HEK293 (cell line): ENCODE measurements at regions not wholly inside any gene's neighbourhood (a gene's known extent, or its start where the extent isn't known, plus 50 kb on each side); places are given as distances from the start of the nearest gene placed in this dataset.
"Not testable (repeated sequence)": the region's sequence is repeated elsewhere in the genome, so short reads cannot be mapped to it uniquely, and the experiment has no call there.

Experiments used
- CTCF ChIA-PET: fragments of 350-600 bp; formaldehyde crosslinking; extraction: SDS; loops from one replicate; lab custom pipeline; 2021; ENCODE audit warnings: antibody characterized with exemption; lab: Yijun Ruan, JAX
- POLR2A ChIA-PET: fragments of 300-600 bp; formaldehyde crosslinking; extraction: SDS; loops from one replicate; lab custom pipeline; 2020; ENCODE audit warnings: antibody characterized with exemption, inconsistent platforms; lab: Yijun Ruan, JAX
- H3K27ac ChIP-seq: fragments of 200-500 bp; sonication (Bioruptor generic); 2 replicates; pipeline ENCODE4 v1.5.1; 2014; ENCODE audit warnings: low read depth, low read length, control low read depth, inconsistent platforms; ENCODE audit errors: extremely low read depth
- H3K36me3 ChIP-seq, 2 experiments: fragments of 200-500 bp in 1 of 2; sonication (Bioruptor generic) in 1 of 2; 1 replicate in 1 of 2; 2 replicates in 1 of 2; pipeline ENCODE4 v1.5.1; 2014 to 2017; ENCODE audit warnings: inconsistent platforms in 2 of 2, low read length in 2 of 2; ENCODE audit not compliant: control insufficient read depth in 2 of 2, insufficient read depth in 1 of 2
- H3K4me1 ChIP-seq: fragments of 200-500 bp; sonication (Bioruptor generic); 2 replicates; pipeline ENCODE4 v1.5.1; 2014; ENCODE audit warnings: mild to moderate bottlenecking, low read length, inconsistent platforms; ENCODE audit not compliant: control insufficient read depth, insufficient read depth
- H3K4me3 ChIP-seq: 2 replicates; pipeline ENCODE4 v1.5.1; 2011; ENCODE audit warnings: low read depth, mild to moderate bottlenecking, control low read depth, low read length, moderate library complexity
- H3K9me3 ChIP-seq: fragments of 200-500 bp; sonication (Bioruptor generic); 2 replicates; pipeline ENCODE4 v1.5.1; 2014; ENCODE audit warnings: low read depth, low read length, inconsistent platforms; ENCODE audit not compliant: control insufficient read depth, insufficient read depth
- GLI2 ChIP-seq: fragments of 450-650 bp; formaldehyde crosslinking; IDR thresholded peaks from 2 replicates; pipeline ENCODE4; 2017; ENCODE audit warnings: missing biosample characterization, missing genetic modification characterization, low read depth, borderline replicate concordance
- KLF10 ChIP-seq: fragments of 450-650 bp; IDR thresholded peaks from 2 replicates; pipeline ENCODE4 v1.5.1; 2018; ENCODE audit warnings: missing biosample characterization, mild to moderate bottlenecking, missing genetic modification characterization
- KLF16 ChIP-seq: fragments of 450-650 bp; formaldehyde crosslinking; IDR thresholded peaks from 2 replicates; pipeline ENCODE4 v1.5.1; 2017; ENCODE audit warnings: missing biosample characterization, missing genetic modification characterization
- SALL2 ChIP-seq: fragments of 450-650 bp; formaldehyde crosslinking; IDR thresholded peaks from 2 replicates; pipeline ENCODE4 v1.5.0; 2017; ENCODE audit warnings: missing biosample characterization, mild to moderate bottlenecking, missing genetic modification characterization, borderline replicate concordance
- SP7 ChIP-seq: fragments of 450-650 bp; formaldehyde crosslinking; IDR thresholded peaks from 2 replicates; pipeline ENCODE4 v1.5.1; 2016; ENCODE audit warnings: missing biosample characterization, missing genetic modification characterization
- ZNF114 ChIP-seq: fragments of 450-650 bp; formaldehyde crosslinking; IDR thresholded peaks from 2 replicates; pipeline ENCODE4 v1.5.0; 2017; ENCODE audit warnings: missing biosample characterization, missing genetic modification characterization
- ZNF138 ChIP-seq: fragments of 450-650 bp; formaldehyde crosslinking; IDR thresholded peaks from 2 replicates; pipeline ENCODE4 v1.5.1; 2016; ENCODE audit warnings: missing biosample characterization, missing genetic modification characterization, borderline replicate concordance
- ZNF416 ChIP-seq: fragments of 450-650 bp; formaldehyde crosslinking; IDR thresholded peaks from 2 replicates; pipeline ENCODE4 v1.5.1; 2016; ENCODE audit warnings: missing biosample characterization, missing genetic modification characterization
- ZNF48 ChIP-seq: fragments of 450-650 bp; formaldehyde crosslinking; IDR thresholded peaks from 2 replicates; pipeline ENCODE4 v1.5.1; 2016; ENCODE audit warnings: missing biosample characterization, missing genetic modification characterization
- ZNF514 ChIP-seq: fragments of 450-650 bp; formaldehyde crosslinking; IDR thresholded peaks from 2 replicates; pipeline ENCODE4 v1.5.1; 2016; ENCODE audit warnings: missing biosample characterization, missing genetic modification characterization
- ZNF521 ChIP-seq: fragments of 450-650 bp; formaldehyde crosslinking; IDR thresholded peaks from 2 replicates; pipeline ENCODE4 v1.5.1; 2017; ENCODE audit warnings: missing biosample characterization, mild to moderate bottlenecking, missing genetic modification characterization
- ZNF530 ChIP-seq: fragments of 450-650 bp; formaldehyde crosslinking; IDR thresholded peaks from 2 replicates; pipeline ENCODE4 v1.5.1; 2016; ENCODE audit warnings: low read depth, missing biosample characterization, missing genetic modification characterization
- ZNF549 ChIP-seq: fragments of 450-650 bp; IDR thresholded peaks from 2 replicates; pipeline ENCODE4 v1.5.1; 2018; ENCODE audit warnings: missing biosample characterization, missing genetic modification characterization, mild to moderate bottlenecking, inconsistent platforms, moderate library complexity
- ZNF585B ChIP-seq: fragments of 450-650 bp; formaldehyde crosslinking; IDR thresholded peaks from 2 replicates; pipeline ENCODE4 v1.5.1; 2016; ENCODE audit warnings: missing biosample characterization, missing genetic modification characterization
- TF ChIP-seq, protein P1 (sequence below): fragments of 450-650 bp; formaldehyde crosslinking; IDR thresholded peaks from 2 replicates; pipeline ENCODE4 v1.5.1; 2016; ENCODE audit warnings: missing biosample characterization, missing genetic modification characterization
- TF ChIP-seq, protein P2 (sequence below): fragments of 450-650 bp; formaldehyde crosslinking; conservative IDR thresholded peaks from 2 replicates; pipeline ENCODE4 v1.5.1; 2016; ENCODE audit warnings: low read depth, missing biosample characterization, missing genetic modification characterization
- TF ChIP-seq, protein P3 (sequence below): fragments of 450-650 bp; formaldehyde crosslinking; IDR thresholded peaks from 2 replicates; pipeline ENCODE4 v1.5.1; 2016; ENCODE audit warnings: missing biosample characterization, missing genetic modification characterization

DNA sequence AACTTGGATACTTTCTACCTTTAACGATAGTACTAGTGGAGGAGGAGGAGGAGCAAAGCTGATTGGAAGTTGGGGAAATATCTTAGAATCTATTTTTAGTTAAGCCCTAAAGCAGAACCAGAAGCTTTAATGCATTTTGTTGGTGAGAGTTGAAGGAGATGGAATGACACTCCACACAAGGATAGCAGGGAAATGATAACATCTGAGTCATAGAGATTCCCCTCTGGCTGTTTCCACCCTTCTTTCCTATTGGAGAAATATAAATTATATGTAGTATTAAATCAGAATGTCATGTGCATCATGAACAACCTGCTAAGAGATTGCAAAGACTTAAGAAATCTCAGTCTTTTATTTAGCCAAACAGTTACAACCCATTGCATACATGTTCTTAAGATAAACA lies 1357.7 kb downstream of the NCAM2 start:
- H3K4me1 ChIP-seq: no peaks in the 10 kb centered on the region
- no peaks in the 10 kb centered on the region; the same call in 1 of the 2 replicates for H3K9me3 ChIP-seq
- H3K4me3 ChIP-seq: no peak overlapping the region
- ChIA-PET CTCF (no interaction called here), POLR2A (no interaction called here)
- no peaks in the 10 kb centered on the region for H3K36me3 ChIP-seq
- H3K27ac ChIP-seq: no peak overlapping the region
- TF ChIP-seq GLI2 (tag by site-specific recombination): no peak
- TF ChIP-seq ZNF530 (tag by site-specific recombination): no peak
- no peak for TF ChIP-seq ZNF114 (tag by site-specific recombination)
- TF ChIP-seq SALL2 (tag by site-specific recombination): no peak
- TF ChIP-seq, all 188 proteins: peak for 0

DNA sequence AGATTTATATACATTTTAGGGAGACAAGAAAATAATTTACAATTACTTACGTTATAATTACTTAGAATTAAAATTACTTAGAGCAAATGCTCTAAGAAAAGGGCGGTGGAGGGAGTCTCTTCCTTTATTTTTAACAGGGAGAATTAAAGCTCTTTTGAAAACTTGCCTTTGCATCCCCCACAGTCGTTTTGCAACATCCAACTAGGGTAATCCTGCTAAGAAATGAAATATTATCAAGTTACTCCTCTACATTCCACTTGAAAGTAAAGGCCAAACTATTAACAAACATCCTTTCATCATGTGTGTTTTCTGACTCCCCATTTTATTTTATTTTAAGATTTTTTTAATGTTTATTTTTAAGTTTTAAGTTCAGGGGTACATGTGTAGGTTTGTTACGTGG lies 1358.5 kb downstream of the NCAM2 start:
- POLR2A ChIA-PET: no interaction called here
- Histone ChIP-seq H3K4me3 (no peak overlapping the region), H3K4me1 (no peaks in the 10 kb centered on the region), H3K27ac (no peak overlapping the region), H3K36me3 (no peaks in the 10 kb centered on the region), H3K9me3 (no peaks in the 10 kb centered on the region; the same call in 1 of the 2 replicates)
- CTCF ChIA-PET: interaction anchor here (0.6 kb wide), 1 partner anchor 124 kb away, joined by 3 read pairs; no protein-coding TSS in a partner anchor
- no peak for TF ChIP-seq ZNF138
- no peak for TF ChIP-seq ZNF585B
- no peak for TF ChIP-seq ZNF48 (tag by site-specific recombination)
- TF ChIP-seq, protein P1, sequence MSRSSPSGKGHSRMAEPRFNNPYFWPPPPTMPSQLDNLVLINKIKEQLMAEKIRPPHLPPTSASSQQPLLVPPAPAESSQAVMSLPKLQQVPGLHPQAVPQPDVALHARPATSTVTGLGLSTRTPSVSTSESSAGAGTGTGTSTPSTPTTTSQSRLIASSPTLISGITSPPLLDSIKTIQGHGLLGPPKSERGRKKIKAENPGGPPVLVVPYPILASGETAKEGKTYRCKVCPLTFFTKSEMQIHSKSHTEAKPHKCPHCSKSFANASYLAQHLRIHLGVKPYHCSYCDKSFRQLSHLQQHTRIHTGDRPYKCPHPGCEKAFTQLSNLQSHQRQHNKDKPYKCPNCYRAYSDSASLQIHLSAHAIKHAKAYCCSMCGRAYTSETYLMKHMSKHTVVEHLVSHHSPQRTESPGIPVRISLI: no peak
- TF ChIP-seq KLF10 (tag by site-specific recombination): no peak
- TF ChIP-seq KLF16 (tag by site-specific recombination): no peak
- TF ChIP-seq ZNF549 (tag by site-specific recombination): no peak
- no peak for TF ChIP-seq ZNF416 (tag by site-specific recombination)
- TF ChIP-seq SP7 (tag by site-specific recombination): no peak

DNA sequence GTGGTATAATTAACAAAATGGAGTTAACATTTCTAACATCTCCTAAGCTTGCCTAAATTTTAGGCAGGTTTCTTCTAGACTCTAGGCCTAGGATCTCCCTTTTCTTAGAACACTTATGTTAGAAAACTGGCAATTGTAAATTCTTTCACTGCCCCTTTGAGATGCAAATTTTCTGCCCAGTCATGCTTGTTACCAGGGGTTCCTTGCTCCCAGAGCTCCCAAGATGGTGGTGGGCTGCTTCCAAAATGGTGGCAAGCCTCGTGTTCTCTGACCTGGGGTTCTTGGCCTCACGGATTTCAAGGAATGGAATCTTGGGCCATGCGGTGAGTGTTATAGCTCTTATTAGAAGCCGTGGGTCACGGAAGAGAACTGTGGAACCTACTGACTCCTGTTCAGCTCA lies 1361.4 kb downstream of the NCAM2 start:
- POLR2A ChIA-PET, H3K36me3 ChIP-seq, H3K4me1 ChIP-seq, H3K9me3 ChIP-seq, CTCF ChIA-PET, H3K27ac ChIP-seq, H3K4me3 ChIP-seq: not testable (repeated sequence)

DNA sequence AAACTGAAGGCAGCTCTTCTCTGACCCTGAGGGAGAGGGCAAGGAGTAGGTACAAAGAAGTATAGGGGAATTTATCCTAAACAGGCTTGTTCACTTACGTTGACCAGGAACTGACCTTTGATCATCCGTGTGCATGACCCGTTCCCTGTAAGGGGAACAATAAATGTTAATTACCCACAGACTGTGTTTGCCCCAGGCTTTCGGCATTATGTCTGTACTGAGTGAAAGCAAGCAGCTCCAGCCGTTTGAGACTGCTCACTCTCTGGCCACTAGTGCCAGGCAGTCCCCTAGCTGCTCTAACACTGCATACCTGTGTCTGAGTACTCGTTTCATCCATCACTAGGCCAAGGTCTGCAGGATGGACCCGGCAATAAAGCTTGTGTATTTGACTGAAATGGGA lies 1365.3 kb downstream of the NCAM2 start:
- TF ChIP-seq ZNF521 (tag by site-specific recombination) (no peak), ZNF514 (tag by site-specific recombination) (no peak)
- TF ChIP-seq, protein P2, sequence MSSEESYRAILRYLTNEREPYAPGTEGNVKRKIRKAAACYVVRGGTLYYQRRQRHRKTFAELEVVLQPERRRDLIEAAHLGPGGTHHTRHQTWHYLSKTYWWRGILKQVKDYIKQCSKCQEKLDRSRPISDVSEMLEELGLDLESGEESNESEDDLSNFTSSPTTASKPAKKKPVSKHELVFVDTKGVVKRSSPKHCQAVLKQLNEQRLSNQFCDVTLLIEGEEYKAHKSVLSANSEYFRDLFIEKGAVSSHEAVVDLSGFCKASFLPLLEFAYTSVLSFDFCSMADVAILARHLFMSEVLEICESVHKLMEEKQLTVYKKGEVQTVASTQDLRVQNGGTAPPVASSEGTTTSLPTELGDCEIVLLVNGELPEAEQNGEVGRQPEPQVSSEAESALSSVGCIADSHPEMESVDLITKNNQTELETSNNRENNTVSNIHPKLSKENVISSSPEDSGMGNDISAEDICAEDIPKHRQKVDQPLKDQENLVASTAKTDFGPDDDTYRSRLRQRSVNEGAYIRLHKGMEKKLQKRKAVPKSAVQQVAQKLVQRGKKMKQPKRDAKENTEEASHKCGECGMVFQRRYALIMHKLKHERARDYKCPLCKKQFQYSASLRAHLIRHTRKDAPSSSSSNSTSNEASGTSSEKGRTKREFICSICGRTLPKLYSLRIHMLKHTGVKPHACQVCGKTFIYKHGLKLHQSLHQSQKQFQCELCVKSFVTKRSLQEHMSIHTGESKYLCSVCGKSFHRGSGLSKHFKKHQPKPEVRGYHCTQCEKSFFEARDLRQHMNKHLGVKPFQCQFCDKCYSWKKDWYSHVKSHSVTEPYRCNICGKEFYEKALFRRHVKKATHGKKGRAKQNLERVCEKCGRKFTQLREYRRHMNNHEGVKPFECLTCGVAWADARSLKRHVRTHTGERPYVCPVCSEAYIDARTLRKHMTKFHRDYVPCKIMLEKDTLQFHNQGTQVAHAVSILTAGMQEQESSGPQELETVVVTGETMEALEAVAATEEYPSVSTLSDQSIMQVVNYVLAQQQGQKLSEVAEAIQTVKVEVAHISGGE (tag by site-specific recombination): no peak
- TF ChIP-seq, protein P3, sequence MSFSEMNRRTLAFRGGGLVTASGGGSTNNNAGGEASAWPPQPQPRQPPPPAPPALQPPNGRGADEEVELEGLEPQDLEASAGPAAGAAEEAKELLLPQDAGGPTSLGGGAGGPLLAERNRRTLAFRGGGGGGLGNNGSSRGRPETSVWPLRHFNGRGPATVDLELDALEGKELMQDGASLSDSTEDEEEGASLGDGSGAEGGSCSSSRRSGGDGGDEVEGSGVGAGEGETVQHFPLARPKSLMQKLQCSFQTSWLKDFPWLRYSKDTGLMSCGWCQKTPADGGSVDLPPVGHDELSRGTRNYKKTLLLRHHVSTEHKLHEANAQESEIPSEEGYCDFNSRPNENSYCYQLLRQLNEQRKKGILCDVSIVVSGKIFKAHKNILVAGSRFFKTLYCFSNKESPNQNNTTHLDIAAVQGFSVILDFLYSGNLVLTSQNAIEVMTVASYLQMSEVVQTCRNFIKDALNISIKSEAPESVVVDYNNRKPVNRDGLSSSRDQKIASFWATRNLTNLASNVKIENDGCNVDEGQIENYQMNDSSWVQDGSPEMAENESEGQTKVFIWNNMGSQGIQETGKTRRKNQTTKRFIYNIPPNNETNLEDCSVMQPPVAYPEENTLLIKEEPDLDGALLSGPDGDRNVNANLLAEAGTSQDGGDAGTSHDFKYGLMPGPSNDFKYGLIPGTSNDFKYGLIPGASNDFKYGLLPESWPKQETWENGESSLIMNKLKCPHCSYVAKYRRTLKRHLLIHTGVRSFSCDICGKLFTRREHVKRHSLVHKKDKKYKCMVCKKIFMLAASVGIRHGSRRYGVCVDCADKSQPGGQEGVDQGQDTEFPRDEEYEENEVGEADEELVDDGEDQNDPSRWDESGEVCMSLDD (tag by site-specific recombination): no peak
- ChIA-PET POLR2A (interaction anchor here (0.6 kb wide), 1 partner anchor 39 kb away, joined by 3 read pairs; no protein-coding TSS in a partner anchor), CTCF (no interaction called here)
- Histone ChIP-seq H3K36me3 (no peaks in the 10 kb centered on the region), H3K27ac (no peak overlapping the region), H3K9me3 (no peaks in the 10 kb centered on the region; the same call in 1 of the 2 replicates), H3K4me1 (no peaks in the 10 kb centered on the region), H3K4me3 (no peak overlapping the region)
